D721Med (cell line): ENCODE measurements at regions not wholly inside any gene's neighbourhood (a gene's known extent, or its start where the extent isn't known, plus 50 kb on each side); places are given as distances from the start of the nearest gene placed in this dataset.

Experiments
- DNase-seq: peaks from one replicate; pipeline ENCODE4 v3.0.0; 2011; ENCODE audit warnings: low spot score; ENCODE audit not compliant: insufficient read length
- FAIRE-seq: peaks from 2 replicates; lab custom pipeline; 2011; peaks lifted over from hg19 to GRCh38; lab: Jason Lieb, UNC
- CTCF ChIP-seq: IDR thresholded peaks from 2 replicates; pipeline ENCODE4 v1.5.1; 2012; ENCODE audit warnings: mild to moderate bottlenecking, control low read depth; ENCODE audit not compliant: insufficient read depth; ENCODE audit errors: missing control alignments

DNA sequence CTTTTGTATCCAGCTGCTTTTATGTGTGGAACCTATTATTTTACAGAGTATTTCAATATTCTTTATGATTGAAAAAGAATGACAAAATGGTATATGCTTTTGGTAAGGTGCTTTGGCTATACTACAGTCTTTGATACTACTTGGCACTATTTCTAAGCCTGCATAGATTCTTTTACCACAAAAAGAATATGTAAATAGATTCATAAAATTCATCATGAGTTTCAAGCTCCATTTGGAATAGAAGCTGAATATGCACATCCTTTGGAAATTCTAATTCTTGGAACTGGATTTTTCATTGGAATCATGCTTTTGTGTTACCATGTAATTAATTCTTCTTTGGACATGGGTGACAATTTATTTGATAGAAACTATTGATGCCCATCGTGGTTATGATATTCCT is 60.2 kb upstream of the SYTL5 start:
- DNase-seq: no peak
- no peak for FAIRE-seq
- TF ChIP-seq CTCF: no peak

GRCh38 chrX:37955273-37955672 is 51.1 kb upstream of the SYTL5 start:
- TF ChIP-seq CTCF: no peak
- no peak for DNase-seq
- no peak for FAIRE-seq

- no peak for TF ChIP-seq CTCF
- DNase-seq (no peak), FAIRE-seq (no peak)
Observed at GRCh38 chrX:37956223-37956622, 50.1 kb upstream of the SYTL5 start.
